HCT116 (cell line): ENCODE measurements at regions not wholly inside any gene's neighbourhood (a gene's known extent, or its start where the extent isn't known, plus 50 kb on each side); places are given as distances from the start of the nearest gene placed in this dataset.

Experiments
- ATAC-seq: fragments of 200-7000 bp; cut with Tn5 transposase; 2 replicates; pipeline ENCODE4 v1.9.1; 2020; ENCODE audit warnings: mild to moderate bottlenecking, moderate library complexity
- BruUV-seq: library from RNA; stranded (reverse); fragments of 400-500 nt; replicated peaks from 2 replicates; lab custom pipeline; 2021; lab: Mats Ljungman, UMichigan
- CTCF ChIA-PET: fragments of 300-600 bp; sonication (Branson Sonifier 250); formaldehyde crosslinking; loops from one replicate; lab custom pipeline; 2021; ENCODE audit warnings: antibody characterized with exemption; lab: Charles Lee
- POLR2A ChIA-PET: fragments of 300-600, 350-600 bp; sonication (Branson Sonifier 250); formaldehyde crosslinking; loops from one replicate; lab custom pipeline; 2021; ENCODE audit warnings: antibody characterized with exemption; lab: Charles Lee
- RAD21 ChIA-PET, 2 experiments: fragments of 300-600 bp; sonication (Branson Sonifier 250); formaldehyde crosslinking; loops; one replicate each; lab custom pipeline; 2023; ENCODE audit warnings: low total read pairs in 2 of 2; ENCODE audit not compliant: uncharacterized antibody in 2 of 2, unreplicated experiment in 2 of 2, low non-redundant PET in 1 of 2; lab: Charles Lee
- DNase-seq: peaks from one replicate; pipeline ENCODE4 v3.0.0-alpha.2; 2010; ENCODE audit warnings: low read depth, low spot score
- H2AFZ ChIP-seq: fragments of 200-600 bp; shearing (Covaris generic), sonication (generic); 2 replicates; pipeline ENCODE4 v1.6.1; 2017; ENCODE audit warnings: low read depth, mixed run types, mixed read lengths, antibody characterized with exemption, low read length; ENCODE audit not compliant: poor library complexity, severe bottlenecking
- H3K27ac ChIP-seq: 2 replicates; pipeline ENCODE4 v1.5.1; 2012; ENCODE audit warnings: low read depth, low read length
- H3K27me3 ChIP-seq: fragments of 200-600 bp; sonication (generic); 2 replicates; pipeline ENCODE4 v1.6.1; 2016; ENCODE audit warnings: mixed run types, low read length, mixed read lengths; ENCODE audit not compliant: insufficient read depth
- H3K36me3 ChIP-seq, 2 experiments: fragments of 200-500 bp in 1 of 2; fragments of 200-600 bp in 1 of 2; sonication (Bioruptor generic) in 1 of 2; sonication (generic) in 1 of 2; 2 replicates each; pipeline versions ENCODE4 v1.5.1 to v1.6.1; 2014 to 2016; ENCODE audit warnings: low read length in 2 of 2, inconsistent platforms in 1 of 2, mixed read lengths in 1 of 2, mixed run types in 1 of 2; ENCODE audit not compliant: insufficient read depth in 2 of 2, control insufficient read depth in 1 of 2
- H3K4me1 ChIP-seq, 2 experiments: fragments of 200-600 bp in 1 of 2; sonication (generic) in 1 of 2; 2 replicates each; pipeline versions ENCODE4 v1.5.1 to v1.6.1; 2012 to 2017; ENCODE audit warnings: low read length in 2 of 2, inconsistent platforms in 1 of 2, mild to moderate bottlenecking in 1 of 2, mixed read lengths in 1 of 2, mixed run types in 1 of 2, moderate library complexity in 1 of 2; ENCODE audit not compliant: insufficient read depth in 2 of 2, control insufficient read depth in 1 of 2
- H3K4me2 ChIP-seq: fragments of 200-600 bp; sonication (generic); 2 replicates; pipeline ENCODE4 v1.6.1; 2017; ENCODE audit warnings: mixed run types, low read length, mixed read lengths
- H3K4me3 ChIP-seq, 2 experiments: fragments of 200-600 bp in 1 of 2; sonication (generic) in 1 of 2; replicated peaks in 1 of 2; 2 replicates each; pipeline ENCODE4 v1.5.1; 2011 to 2016; ENCODE audit warnings: low read length in 2 of 2, control low read depth in 1 of 2, low read depth in 1 of 2, mild to moderate bottlenecking in 1 of 2, mixed read lengths in 1 of 2, mixed run types in 1 of 2
- H3K79me2 ChIP-seq: fragments of 200-600 bp; sonication (generic); 2 replicates; pipeline ENCODE4 v1.6.1; 2017; ENCODE audit warnings: mild to moderate bottlenecking, mixed run types, low read length, moderate library complexity, mixed read lengths; ENCODE audit not compliant: insufficient read depth
- H3K9ac ChIP-seq: fragments of 200-600 bp; sonication (generic); 2 replicates; pipeline ENCODE4 v1.6.1; 2016; ENCODE audit warnings: low read length, mixed read lengths
- H3K9me2 ChIP-seq: fragments of 200-600 bp; sonication (generic), shearing (Covaris generic); 2 replicates; pipeline ENCODE4 v1.6.1; 2017; ENCODE audit warnings: mixed run types, mild to moderate bottlenecking, moderate library complexity; ENCODE audit not compliant: insufficient read depth
- H3K9me3 ChIP-seq, 2 experiments: fragments of 200-500 bp in 1 of 2; fragments of 200-600 bp in 1 of 2; sonication (Bioruptor generic) in 1 of 2; sonication (generic) in 1 of 2; 2 replicates each; pipeline ENCODE4 v1.6.1; 2014 to 2017; ENCODE audit warnings: low read length in 2 of 2, mixed read lengths in 2 of 2, inconsistent platforms in 1 of 2, low read depth in 1 of 2, mild to moderate bottlenecking in 1 of 2, mixed run types in 1 of 2, moderate library complexity in 1 of 2; ENCODE audit not compliant: control insufficient read depth in 1 of 2, insufficient read depth in 1 of 2
- H4K20me1 ChIP-seq: fragments of 200-600 bp; sonication (generic), shearing (Covaris generic); 2 replicates; pipeline ENCODE4 v1.6.1; 2017; ENCODE audit warnings: mixed run types, mild to moderate bottlenecking, moderate library complexity; ENCODE audit not compliant: insufficient read depth
- CEBPB ChIP-seq: IDR thresholded peaks from 2 replicates; pipeline ENCODE4 v1.6.1; 2012; ENCODE audit warnings: low read depth
- ELF1 ChIP-seq: IDR thresholded peaks from 2 replicates; pipeline ENCODE4 v1.6.1; 2012; ENCODE audit warnings: low read depth, borderline replicate concordance
- EZH2 ChIP-seq: fragments of 200-600 bp; sonication (generic); IDR thresholded peaks from 2 replicates; pipeline ENCODE4 v1.6.1; 2017; ENCODE audit warnings: antibody characterized with exemption, mixed run types
- FOSL1 ChIP-seq: IDR thresholded peaks from 2 replicates; pipeline ENCODE4 v1.6.1; 2012; ENCODE audit warnings: low read depth
- MAX ChIP-seq: IDR thresholded peaks from 2 replicates; pipeline ENCODE4 v1.6.1; 2012
- POLR2A ChIP-seq: IDR thresholded peaks from 2 replicates; pipeline ENCODE4 v1.7.0; 2011; ENCODE audit warnings: borderline replicate concordance; ENCODE audit not compliant: insufficient read depth, insufficient read length; ENCODE audit errors: extremely low read depth
- POLR2AphosphoS5 ChIP-seq: IDR thresholded peaks from 2 replicates; pipeline ENCODE4 v1.6.1; 2011; ENCODE audit warnings: mild to moderate bottlenecking, low read depth, low read length, moderate library complexity
- SIN3A ChIP-seq: IDR thresholded peaks from 2 replicates; pipeline ENCODE4 v1.6.1; 2012; ENCODE audit warnings: low read depth
- SRF ChIP-seq: IDR thresholded peaks from 2 replicates; pipeline ENCODE4 v1.6.1; 2012; ENCODE audit warnings: low read depth
- TCF7L2 ChIP-seq: IDR thresholded peaks from 2 replicates; pipeline ENCODE4 v1.7.0; 2011; ENCODE audit warnings: borderline replicate concordance, inconsistent platforms; ENCODE audit not compliant: insufficient read depth, insufficient read length; ENCODE audit errors: extremely low read depth
- YY1 ChIP-seq: IDR thresholded peaks from 2 replicates; pipeline ENCODE4 v1.6.1; 2011; ENCODE audit warnings: low read length, low read depth, moderate library complexity, mild to moderate bottlenecking; ENCODE audit not compliant: insufficient replicate concordance; ENCODE audit errors: extremely low read depth
- ZFX ChIP-seq: fragments of 450-650 bp; IDR thresholded peaks from 2 replicates; pipeline ENCODE4 v1.6.1; 2017
- intact Hi-C: fragments of 100-400 bp; cut with micrococcal nuclease; formaldehyde crosslinking; loops from 2 replicates; pipeline ENCODE4 v1.10.0; 2022
- TF ChIP-seq, protein P1 (sequence below): IDR thresholded peaks from 2 replicates; pipeline ENCODE4 v1.6.1; 2012; ENCODE audit warnings: low read depth
- TF ChIP-seq, protein P2 (sequence below): IDR thresholded peaks from 2 replicates; pipeline ENCODE4 v1.6.1; 2011; ENCODE audit warnings: mild to moderate bottlenecking, low read length, moderate library complexity; ENCODE audit not compliant: insufficient replicate concordance; ENCODE audit errors: extremely low read depth

DNA sequence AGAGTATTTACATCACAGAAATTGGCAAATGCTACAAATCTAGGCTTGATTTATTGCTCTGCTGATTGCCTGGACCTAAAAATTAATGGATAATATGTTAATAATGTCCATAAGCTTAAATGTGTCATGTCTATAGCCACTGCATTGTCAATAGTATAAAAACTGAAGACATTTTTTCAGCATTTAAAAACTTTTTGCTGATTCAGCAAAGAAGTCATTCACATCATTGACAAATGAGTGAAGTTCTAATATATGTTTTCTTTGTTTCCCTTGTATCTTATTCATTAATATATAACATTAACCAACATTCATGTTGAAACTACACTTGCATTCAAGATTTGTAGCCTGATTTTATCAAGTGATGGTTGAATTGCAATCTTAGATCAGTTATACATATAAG lies 214.7 kb upstream of the XYLT1 start (continued):
- TF ChIP-seq, protein P1, sequence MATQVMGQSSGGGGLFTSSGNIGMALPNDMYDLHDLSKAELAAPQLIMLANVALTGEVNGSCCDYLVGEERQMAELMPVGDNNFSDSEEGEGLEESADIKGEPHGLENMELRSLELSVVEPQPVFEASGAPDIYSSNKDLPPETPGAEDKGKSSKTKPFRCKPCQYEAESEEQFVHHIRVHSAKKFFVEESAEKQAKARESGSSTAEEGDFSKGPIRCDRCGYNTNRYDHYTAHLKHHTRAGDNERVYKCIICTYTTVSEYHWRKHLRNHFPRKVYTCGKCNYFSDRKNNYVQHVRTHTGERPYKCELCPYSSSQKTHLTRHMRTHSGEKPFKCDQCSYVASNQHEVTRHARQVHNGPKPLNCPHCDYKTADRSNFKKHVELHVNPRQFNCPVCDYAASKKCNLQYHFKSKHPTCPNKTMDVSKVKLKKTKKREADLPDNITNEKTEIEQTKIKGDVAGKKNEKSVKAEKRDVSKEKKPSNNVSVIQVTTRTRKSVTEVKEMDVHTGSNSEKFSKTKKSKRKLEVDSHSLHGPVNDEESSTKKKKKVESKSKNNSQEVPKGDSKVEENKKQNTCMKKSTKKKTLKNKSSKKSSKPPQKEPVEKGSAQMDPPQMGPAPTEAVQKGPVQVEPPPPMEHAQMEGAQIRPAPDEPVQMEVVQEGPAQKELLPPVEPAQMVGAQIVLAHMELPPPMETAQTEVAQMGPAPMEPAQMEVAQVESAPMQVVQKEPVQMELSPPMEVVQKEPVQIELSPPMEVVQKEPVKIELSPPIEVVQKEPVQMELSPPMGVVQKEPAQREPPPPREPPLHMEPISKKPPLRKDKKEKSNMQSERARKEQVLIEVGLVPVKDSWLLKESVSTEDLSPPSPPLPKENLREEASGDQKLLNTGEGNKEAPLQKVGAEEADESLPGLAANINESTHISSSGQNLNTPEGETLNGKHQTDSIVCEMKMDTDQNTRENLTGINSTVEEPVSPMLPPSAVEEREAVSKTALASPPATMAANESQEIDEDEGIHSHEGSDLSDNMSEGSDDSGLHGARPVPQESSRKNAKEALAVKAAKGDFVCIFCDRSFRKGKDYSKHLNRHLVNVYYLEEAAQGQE: no peak
- TF ChIP-seq CEBPB: no peak

DNA sequence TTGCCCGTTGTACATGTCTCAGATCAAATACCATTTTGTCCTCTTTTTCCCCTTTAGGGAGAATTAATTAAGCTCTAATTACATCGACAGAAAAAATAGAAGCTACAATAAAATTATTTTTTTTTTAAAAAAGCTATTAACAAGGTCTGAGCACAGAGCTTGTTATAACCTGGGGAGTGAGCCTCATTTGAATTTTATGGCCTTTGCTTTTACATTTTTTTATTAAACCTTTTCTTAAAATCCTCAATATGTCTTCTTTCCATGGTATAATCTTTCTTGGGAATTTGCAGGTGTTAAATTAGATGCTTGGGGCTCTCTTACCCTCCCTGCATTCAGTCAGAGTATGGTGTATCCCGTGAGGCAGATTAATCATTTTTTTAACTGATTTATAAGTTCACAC lies 212.5 kb upstream of the XYLT1 start:
- intact Hi-C loops: no loop called here
- Histone ChIP-seq H4K20me1 (no peaks in the 10 kb centered on the region), H3K27me3 (peaks cover 8% of the 10 kb centered on the region), H2AFZ (no peak overlapping the region), H3K27ac (no peak overlapping the region), H3K4me2 (no peak overlapping the region), H3K9ac (no peak overlapping the region), H3K4me1 (no peaks in the 10 kb centered on the region), H3K9me2 (no peaks in the 10 kb centered on the region), H3K79me2 (no peaks in the 10 kb centered on the region), H3K36me3 (no peaks in the 10 kb centered on the region), H3K4me3 (no peak overlapping the region), H3K9me3 (no peaks in the 10 kb centered on the region)
- BruUV-seq: no TSS peak
- DNase-seq (no peak), ATAC-seq (no peak)
- TF ChIP-seq YY1: no peak
- TF ChIP-seq ZFX: no peak
- TF ChIP-seq SIN3A: no peak
- TF ChIP-seq ELF1: no peak
- no peak for TF ChIP-seq MAX
- TF ChIP-seq, protein P1: no peak
- TF ChIP-seq, protein P2, sequence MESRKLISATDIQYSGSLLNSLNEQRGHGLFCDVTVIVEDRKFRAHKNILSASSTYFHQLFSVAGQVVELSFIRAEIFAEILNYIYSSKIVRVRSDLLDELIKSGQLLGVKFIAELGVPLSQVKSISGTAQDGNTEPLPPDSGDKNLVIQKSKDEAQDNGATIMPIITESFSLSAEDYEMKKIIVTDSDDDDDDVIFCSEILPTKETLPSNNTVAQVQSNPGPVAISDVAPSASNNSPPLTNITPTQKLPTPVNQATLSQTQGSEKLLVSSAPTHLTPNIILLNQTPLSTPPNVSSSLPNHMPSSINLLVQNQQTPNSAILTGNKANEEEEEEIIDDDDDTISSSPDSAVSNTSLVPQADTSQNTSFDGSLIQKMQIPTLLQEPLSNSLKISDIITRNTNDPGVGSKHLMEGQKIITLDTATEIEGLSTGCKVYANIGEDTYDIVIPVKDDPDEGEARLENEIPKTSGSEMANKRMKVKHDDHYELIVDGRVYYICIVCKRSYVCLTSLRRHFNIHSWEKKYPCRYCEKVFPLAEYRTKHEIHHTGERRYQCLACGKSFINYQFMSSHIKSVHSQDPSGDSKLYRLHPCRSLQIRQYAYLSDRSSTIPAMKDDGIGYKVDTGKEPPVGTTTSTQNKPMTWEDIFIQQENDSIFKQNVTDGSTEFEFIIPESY: no peak
- TF ChIP-seq POLR2AphosphoS5: no peak
- TF ChIP-seq EZH2: no peak
- TF ChIP-seq TCF7L2: no peak
- TF ChIP-seq SRF: no peak
- TF ChIP-seq POLR2A: no peak
- TF ChIP-seq FOSL1: no peak
- POLR2A ChIA-PET: no interaction called here
- CTCF ChIA-PET: no interaction called here
- RAD21 ChIA-PET: no interaction called here
